Panc1 (cell line): ENCODE measurements at regions not wholly inside any gene's neighbourhood (a gene's known extent, or its start where the extent isn't known, plus 50 kb on each side); places are given as distances from the start of the nearest gene placed in this dataset.
"Not testable (repeated sequence)": the region's sequence is repeated elsewhere in the genome, so short reads cannot be mapped to it uniquely, and the experiment has no call there.

Source experiments
- ATAC-seq: fragments of 200-7000 bp; cut with Tn5 transposase; 2 replicates; pipeline ENCODE4 v1.9.1; 2020; ENCODE audit warnings: mild to moderate bottlenecking, moderate library complexity
- BruUV-seq: library from RNA; stranded (reverse); fragments of 400-500 nt; replicated peaks from 2 replicates; lab custom pipeline; 2021; lab: Mats Ljungman, UMichigan
- CTCF ChIA-PET: fragments of 300-600 bp; sonication (Branson Sonifier 250); formaldehyde crosslinking; loops from one replicate; lab custom pipeline; 2022; ENCODE audit warnings: antibody characterized with exemption; lab: Charles Lee
- POLR2A ChIA-PET: fragments of 300-600 bp; sonication (Branson Sonifier 250); formaldehyde crosslinking; loops from one replicate; lab custom pipeline; 2022; ENCODE audit warnings: antibody characterized with exemption; lab: Charles Lee
- DNase-seq: peaks from one replicate; pipeline ENCODE4 v3.0.0-alpha.2; 2010; ENCODE audit warnings: low read depth, low spot score
- H3K27ac ChIP-seq: 2 replicates; pipeline ENCODE4 v1.5.1; 2011; ENCODE audit warnings: mild to moderate bottlenecking, low read length, inconsistent platforms
- H3K27me3 ChIP-seq: fragments of 200-500 bp; sonication (Bioruptor generic); 2 replicates; pipeline ENCODE4 v1.6.0; 2014; ENCODE audit warnings: low read length, inconsistent platforms; ENCODE audit not compliant: control insufficient read depth, insufficient read depth
- H3K36me3 ChIP-seq: fragments of 200-500 bp; sonication (Bioruptor generic); 2 replicates; pipeline ENCODE4 v1.5.1; 2014; ENCODE audit warnings: inconsistent platforms, mild to moderate bottlenecking, low read length, moderate library complexity; ENCODE audit not compliant: control insufficient read depth, insufficient read depth
- H3K4me1 ChIP-seq: 2 replicates; pipeline ENCODE4 v1.5.1; 2011; ENCODE audit warnings: inconsistent platforms, mild to moderate bottlenecking, low read length, moderate library complexity; ENCODE audit not compliant: control insufficient read depth, insufficient read depth
- H3K4me3 ChIP-seq, 2 experiments: 2 replicates each; pipeline ENCODE4 v1.5.1; 2011 to 2012; ENCODE audit warnings: low read depth in 2 of 2, low read length in 2 of 2, mild to moderate bottlenecking in 2 of 2, inconsistent platforms in 1 of 2, moderate library complexity in 1 of 2
- H3K9me3 ChIP-seq: fragments of 200-500 bp; sonication (Bioruptor generic); 2 replicates; pipeline ENCODE4 v1.5.1; 2014; ENCODE audit warnings: low read depth, mild to moderate bottlenecking, inconsistent platforms, low read length, moderate library complexity; ENCODE audit not compliant: control insufficient read depth, insufficient read depth
- POLR2AphosphoS5 ChIP-seq: IDR thresholded peaks from 2 replicates; pipeline ENCODE4 v1.6.1; 2012; ENCODE audit warnings: mild to moderate bottlenecking, low read depth, low read length, moderate library complexity
- REST ChIP-seq, 2 experiments: IDR thresholded peaks; 2 replicates each; pipeline ENCODE4 v1.6.1; 2011 to 2012; ENCODE audit warnings: low read depth in 2 of 2, control low read depth in 1 of 2, low read length in 1 of 2, mild to moderate bottlenecking in 1 of 2, moderate library complexity in 1 of 2; ENCODE audit not compliant: insufficient read depth in 1 of 2
- SIN3A ChIP-seq: IDR thresholded peaks from 2 replicates; pipeline ENCODE4 v1.6.1; 2012; ENCODE audit warnings: low read depth, mild to moderate bottlenecking, low read length, moderate library complexity, borderline replicate concordance; ENCODE audit not compliant: insufficient read depth
- TCF7L2 ChIP-seq: IDR thresholded peaks from 2 replicates; pipeline ENCODE4 v1.6.1; 2011; ENCODE audit warnings: mild to moderate bottlenecking, low read depth, low read length, inconsistent platforms
- in situ Hi-C: cut with HindIII; loops from 2 replicates; pipeline ENCODE4 v1.10.0; 2016; ENCODE audit warnings: low sequenced_read_pairs, low pct_unique_long_range_greater_than_20kb
- intact Hi-C: fragments of 100-400 bp; cut with micrococcal nuclease; formaldehyde crosslinking; loops from one replicate; pipeline ENCODE4 v1.10.0; 2022; ENCODE audit not compliant: unreplicated experiment
- TF ChIP-seq, protein P1 (sequence below): fragments of 450-650 bp; IDR thresholded peaks from 2 replicates; pipeline ENCODE4 v1.5.1; 2017; ENCODE audit warnings: mild to moderate bottlenecking

DNA sequence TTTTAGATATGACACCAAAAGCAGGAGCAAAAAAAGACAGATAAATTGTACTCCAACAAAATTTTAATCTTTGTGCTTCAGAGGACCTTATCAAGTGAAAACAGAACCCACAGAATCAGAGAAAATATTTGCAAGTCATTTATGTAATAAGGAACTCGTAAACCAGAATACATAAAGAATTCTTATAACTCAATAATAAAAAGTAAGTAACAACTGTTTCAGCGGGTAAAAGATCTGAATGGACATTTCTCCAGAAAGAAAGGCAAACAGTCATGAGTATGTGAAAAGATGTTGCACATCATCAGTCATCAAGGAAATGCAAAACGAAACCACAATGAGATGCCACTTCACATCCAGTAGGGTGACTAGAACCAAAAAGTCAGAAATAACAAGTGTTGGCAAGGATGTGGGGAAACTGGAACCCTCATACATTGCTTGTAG is 167.7 kb upstream of the KCTD7 start:
- Histone ChIP-seq H3K36me3 (no peaks in the 10 kb centered on the region), H3K27me3 (no peaks in the 10 kb centered on the region), H3K27ac (no peak overlapping the region), H3K4me1 (no peaks in the 10 kb centered on the region), H3K4me3 (no peak overlapping the region), H3K9me3 (no peaks in the 10 kb centered on the region)
- ChIA-PET CTCF (no interaction called here), POLR2A (no interaction called here)
- BruUV-seq: no TSS peak
- TF ChIP-seq, protein P1, sequence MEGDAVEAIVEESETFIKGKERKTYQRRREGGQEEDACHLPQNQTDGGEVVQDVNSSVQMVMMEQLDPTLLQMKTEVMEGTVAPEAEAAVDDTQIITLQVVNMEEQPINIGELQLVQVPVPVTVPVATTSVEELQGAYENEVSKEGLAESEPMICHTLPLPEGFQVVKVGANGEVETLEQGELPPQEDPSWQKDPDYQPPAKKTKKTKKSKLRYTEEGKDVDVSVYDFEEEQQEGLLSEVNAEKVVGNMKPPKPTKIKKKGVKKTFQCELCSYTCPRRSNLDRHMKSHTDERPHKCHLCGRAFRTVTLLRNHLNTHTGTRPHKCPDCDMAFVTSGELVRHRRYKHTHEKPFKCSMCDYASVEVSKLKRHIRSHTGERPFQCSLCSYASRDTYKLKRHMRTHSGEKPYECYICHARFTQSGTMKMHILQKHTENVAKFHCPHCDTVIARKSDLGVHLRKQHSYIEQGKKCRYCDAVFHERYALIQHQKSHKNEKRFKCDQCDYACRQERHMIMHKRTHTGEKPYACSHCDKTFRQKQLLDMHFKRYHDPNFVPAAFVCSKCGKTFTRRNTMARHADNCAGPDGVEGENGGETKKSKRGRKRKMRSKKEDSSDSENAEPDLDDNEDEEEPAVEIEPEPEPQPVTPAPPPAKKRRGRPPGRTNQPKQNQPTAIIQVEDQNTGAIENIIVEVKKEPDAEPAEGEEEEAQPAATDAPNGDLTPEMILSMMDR: no peak
- TF ChIP-seq SIN3A (no peak), TCF7L2 (no peak), POLR2AphosphoS5 (no peak), REST (IDR thresholded peaks at IDR 0.05; ENCODE audit: insufficient read depth in 1 of 2, low read depth in 2 of 2, low read length in 1 of 2) (no peak)
- intact Hi-C loops: no loop called here
- in situ Hi-C loops: no loop called here
- DNase-seq: no peak
- ATAC-seq: no peak

GRCh38 chr7:66461397-66461796 is 167.3 kb upstream of the KCTD7 start:
- H3K9me3 ChIP-seq, DNase-seq, H3K36me3 ChIP-seq, H3K27me3 ChIP-seq, POLR2A ChIA-PET, in situ Hi-C loops, BruUV-seq, H3K4me3 ChIP-seq, ATAC-seq, H3K4me1 ChIP-seq, intact Hi-C loops, CTCF ChIA-PET, H3K27ac ChIP-seq: not testable (repeated sequence)

DNA sequence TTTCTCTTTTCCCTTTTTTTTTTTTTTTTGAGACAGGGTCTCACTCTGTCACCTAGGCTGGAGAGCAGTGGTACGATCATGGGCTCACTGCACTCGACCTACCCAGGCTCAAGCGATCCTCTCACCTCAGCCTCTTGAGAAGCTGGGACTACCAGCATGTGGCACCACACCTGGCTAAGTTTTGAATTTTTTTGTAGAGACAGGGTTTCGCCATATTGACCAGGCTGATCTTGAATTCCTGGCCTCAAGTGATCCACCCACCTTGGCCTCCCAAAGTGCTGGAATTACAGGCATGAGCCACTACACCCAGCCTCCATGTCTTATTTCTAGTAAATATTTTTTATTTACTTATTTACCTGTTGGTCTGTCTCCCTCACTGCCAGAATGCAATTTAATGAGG is 165.8 kb upstream of the KCTD7 start:
- intact Hi-C loops, H3K4me3 ChIP-seq, H3K9me3 ChIP-seq, BruUV-seq, CTCF ChIA-PET, H3K36me3 ChIP-seq, ATAC-seq, H3K27me3 ChIP-seq, DNase-seq, H3K27ac ChIP-seq, H3K4me1 ChIP-seq, in situ Hi-C loops, POLR2A ChIA-PET: not testable (repeated sequence)
